SK-N-DZ (cell line): ENCODE measurements at regions not wholly inside any gene's neighbourhood (a gene's known extent, or its start where the extent isn't known, plus 50 kb on each side); places are given as distances from the start of the nearest gene placed in this dataset.
A peak's percentile ranks its signal among the peaks of the same experiment; 100 is the strongest.

Source experiments
- DNase-seq: peaks from one replicate; pipeline ENCODE4 v3.0.0-alpha.2; 2015; ENCODE audit warnings: low spot score

- DNase-seq = no peak
Observed at GRCh38 chr14:66163023-66163422, 323.1 kb upstream of the CCDC196 start.

- DNase-seq = no peak
Observed at GRCh38 chr14:66165337-66165736, 320.8 kb upstream of the CCDC196 start.

- no peak for DNase-seq
Observed at GRCh38 chr14:66174453-66174891, 311.7 kb upstream of the CCDC196 start.

GRCh38 chr14:66177935-66178334 lies 308.2 kb upstream of the CCDC196 start:
- no peak for DNase-seq

- no peak for DNase-seq
Observed at GRCh38 chr14:66196670-66197069, 289.5 kb upstream of the CCDC196 start.

GRCh38 chr14:66197276-66197675 lies 288.9 kb upstream of the CCDC196 start:
- no peak for DNase-seq

GRCh38 chr14:66206554-66206953 lies 279.6 kb upstream of the CCDC196 start:
- DNase-seq = no peak

- no peak for DNase-seq
Observed at GRCh38 chr14:66216763-66217162, 269.4 kb upstream of the CCDC196 start.

GRCh38 chr14:66219886-66220285 lies 266.3 kb upstream of the CCDC196 start:
- DNase-seq = no peak

GRCh38 chr14:66224492-66225178 lies 261.5 kb upstream of the CCDC196 start:
- no peak for DNase-seq

- no peak for DNase-seq
Observed at GRCh38 chr14:66225337-66225736, 260.8 kb upstream of the CCDC196 start.

- DNase-seq = no peak
Observed at GRCh38 chr14:66228267-66228970, 257.8 kb upstream of the CCDC196 start.

- DNase-seq = no peak
Observed at GRCh38 chr14:66231820-66232219, 254.4 kb upstream of the CCDC196 start.

- peak; percentile 47 for DNase-seq
Observed at GRCh38 chr14:66233591-66233990, 252.6 kb upstream of the CCDC196 start.

- DNase-seq = no peak
Observed at GRCh38 chr14:66234411-66234810, 251.8 kb upstream of the CCDC196 start.

- DNase-seq = no peak
Observed at GRCh38 chr14:66237741-66238140, 248.4 kb upstream of the CCDC196 start.

GRCh38 chr14:66238969-66239368 lies 247.2 kb upstream of the CCDC196 start:
- no peak for DNase-seq

- DNase-seq = no peak
Observed at GRCh38 chr14:66239589-66239988, 246.6 kb upstream of the CCDC196 start.

GRCh38 chr14:66240105-66240504 lies 246.1 kb upstream of the CCDC196 start:
- no peak for DNase-seq

GRCh38 chr14:66242001-66242400 lies 244.2 kb upstream of the CCDC196 start:
- DNase-seq = no peak

- no peak for DNase-seq
Observed at GRCh38 chr14:66244834-66245233, 241.3 kb upstream of the CCDC196 start.

GRCh38 chr14:66247662-66248193 lies 238.4 kb upstream of the CCDC196 start:
- DNase-seq = peak; percentile 20

GRCh38 chr14:66248256-66248655 lies 237.9 kb upstream of the CCDC196 start:
- no peak for DNase-seq
